CD14-positive monocyte (primary cell): ENCODE measurements at regions not wholly inside any gene's neighbourhood (a gene's known extent, or its start where the extent isn't known, plus 50 kb on each side); places are given as distances from the start of the nearest gene placed in this dataset.

Experiments used
- DNase-seq, 3 donors: peaks; one replicate each; pipeline ENCODE4 v3.0.0-alpha.2; 2011 to 2022
- H2AFZ ChIP-seq: 2 replicates; pipeline ENCODE4 v1.6.0; 2012; ENCODE audit warnings: mild to moderate bottlenecking, low read depth, low read length, inconsistent platforms; ENCODE audit not compliant: insufficient read depth, poor library complexity, severe bottlenecking
- H3K27ac ChIP-seq, 2 donors: 1 replicate in 1 of 2; 2 replicates in 1 of 2; pipeline ENCODE4 v1.5.1; 2012 to 2013; ENCODE audit warnings: low read length in 2 of 2, control low read depth in 1 of 2, inconsistent platforms in 1 of 2, low read depth in 1 of 2, mild to moderate bottlenecking in 1 of 2
- H3K27me3 ChIP-seq, 2 donors: one replicate each; pipeline versions ENCODE4 v1.6.0 to v1.6.1; 2011 to 2013; ENCODE audit warnings: low read length in 2 of 2; ENCODE audit not compliant: control insufficient read depth in 2 of 2, insufficient read depth in 2 of 2
- H3K36me3 ChIP-seq, 2 donors: replicated peaks in 1 of 2; 1 replicate in 1 of 2; 2 replicates in 1 of 2; pipeline versions ENCODE4 v1.5.1 to v1.6.1; 2012 to 2013; ENCODE audit warnings: low read length in 2 of 2, control low read depth in 1 of 2, inconsistent platforms in 1 of 2, mild to moderate bottlenecking in 1 of 2; ENCODE audit not compliant: insufficient read depth in 2 of 2, control insufficient read depth in 1 of 2
- H3K4me1 ChIP-seq, 2 donors: 1 replicate in 1 of 2; 2 replicates in 1 of 2; pipeline versions ENCODE4 v1.5.1 to v1.6.1; 2012 to 2013; ENCODE audit warnings: low read length in 2 of 2, control low read depth in 1 of 2, inconsistent platforms in 1 of 2, mild to moderate bottlenecking in 1 of 2, moderate library complexity in 1 of 2; ENCODE audit not compliant: insufficient read depth in 2 of 2, control insufficient read depth in 1 of 2
- H3K4me2 ChIP-seq: replicated peaks from 2 replicates; pipeline ENCODE3; 2012; ENCODE audit warnings: low read length, moderate library complexity, mild to moderate bottlenecking; ENCODE audit not compliant: poor library complexity, severe bottlenecking; ENCODE audit errors: extremely low read depth
- H3K4me3 ChIP-seq, 3 experiments: fragments of 200-600 bp in 1 of 3; sonication (generic) in 1 of 3; replicated peaks in 1 of 3; 1 replicate in 2 of 3; 2 replicates in 1 of 3; pipeline ENCODE4 v1.5.1; 2011 to 2013; ENCODE audit warnings: low read length in 3 of 3, mild to moderate bottlenecking in 3 of 3, control low read depth in 2 of 3, low read depth in 2 of 3, inconsistent platforms in 1 of 3, moderate library complexity in 1 of 3
- H3K79me2 ChIP-seq: 2 replicates; pipeline ENCODE4 v1.6.0; 2012; ENCODE audit warnings: mild to moderate bottlenecking, control low read depth, inconsistent platforms, low read length, moderate library complexity; ENCODE audit not compliant: insufficient read depth
- H3K9ac ChIP-seq: 2 replicates; pipeline ENCODE4 v1.6.0; 2017; ENCODE audit warnings: low read length, mild to moderate bottlenecking; ENCODE audit not compliant: insufficient read depth, poor library complexity, severe bottlenecking
- H3K9me3 ChIP-seq, 2 donors: replicated peaks in 1 of 2; 1 replicate in 1 of 2; 2 replicates in 1 of 2; pipeline versions ENCODE4 v1.5.1 to v1.6.1; 2012 to 2013; ENCODE audit warnings: low read length in 2 of 2, control low read depth in 1 of 2; ENCODE audit not compliant: control insufficient read depth in 1 of 2, insufficient read depth in 1 of 2
- H4K20me1 ChIP-seq: 2 replicates; pipeline ENCODE4 v1.6.0; 2012; ENCODE audit warnings: mild to moderate bottlenecking, low read length, control low read depth, moderate library complexity; ENCODE audit not compliant: insufficient read depth
- H3K27ac Mint-ChIP-seq, 7 donors: one replicate each; pipeline ENCODE4 v1.8.0; 2020; ENCODE audit warnings: mild to moderate bottlenecking in 7 of 7, mixed read lengths in 7 of 7, moderate library complexity in 6 of 7, inconsistent platforms in 2 of 7
- H3K27me3 Mint-ChIP-seq, 3 donors: one replicate each; pipeline ENCODE4 v1.8.0; 2021 to 2022; ENCODE audit warnings: low read depth in 3 of 3, mild to moderate bottlenecking in 3 of 3, mixed read lengths in 3 of 3, moderate library complexity in 3 of 3, inconsistent platforms in 1 of 3
- H3K36me3 Mint-ChIP-seq, 2 donors: one replicate each; pipeline ENCODE4 v1.8.0; 2020; ENCODE audit warnings: mixed read lengths in 2 of 2, inconsistent platforms in 1 of 2, mild to moderate bottlenecking in 1 of 2
- H3K4me1 Mint-ChIP-seq: one replicate; pipeline ENCODE4 v1.8.0; 2020; ENCODE audit warnings: mild to moderate bottlenecking, mixed read lengths
- H3K4me3 Mint-ChIP-seq, 2 donors: one replicate each; pipeline ENCODE4 v1.8.0; 2020; ENCODE audit warnings: mild to moderate bottlenecking in 2 of 2, mixed read lengths in 2 of 2, moderate library complexity in 1 of 2
- H3K9me3 Mint-ChIP-seq, 7 donors: one replicate each; pipeline ENCODE4 v1.8.0; 2020 to 2022; ENCODE audit warnings: mixed read lengths in 7 of 7, mild to moderate bottlenecking in 6 of 7, moderate library complexity in 6 of 7, inconsistent platforms in 2 of 7
- CTCF ChIP-seq: fragments of 200-600 bp; IDR thresholded peaks from one replicate; pipeline ENCODE4 v1.8.0; 2022; ENCODE audit warnings: antibody characterized with exemption, mild to moderate bottlenecking
- WGBS: methylation state at CpG from one replicate; pipeline ENCODE4 v1.1.5; 2013; ENCODE audit warnings: missing lambda C conversion rate; ENCODE audit not compliant: insufficient coverage; 5-methylcytosine and 5-hydroxymethylcytosine counted together
- intact Hi-C, 2 donors: fragments of 100-400 bp; cut with micrococcal nuclease; formaldehyde crosslinking; loops; one replicate each; pipeline versions ENCODE4 v1.15.0 to v1.15.1; 2023

- H3K4me3 Mint-ChIP-seq: no peak overlapping the region
- no peaks in the 10 kb centered on the region for H3K79me2 ChIP-seq
- no peaks in the 10 kb centered on the region for H3K36me3 ChIP-seq
- no peak for TF ChIP-seq CTCF
- H3K4me3 ChIP-seq: no peak overlapping the region
- WGBS: 80% methylated on average over 1 of the region's 4 CpGs
- no peaks in the 10 kb centered on the region for H3K9me3 ChIP-seq
- H3K9ac ChIP-seq: no peak overlapping the region
- DNase-seq: no peak
- no peaks in the 10 kb centered on the region for H3K4me1 Mint-ChIP-seq
- H3K27me3 ChIP-seq: no peaks in the 10 kb centered on the region
- H3K36me3 Mint-ChIP-seq: no peaks in the 10 kb centered on the region
- intact Hi-C loops: no loop called here
- H3K27ac Mint-ChIP-seq: no peak overlapping the region
- H4K20me1 ChIP-seq: no peaks in the 10 kb centered on the region
- H2AFZ ChIP-seq: no peak overlapping the region
- H3K4me1 ChIP-seq: no peaks in the 10 kb centered on the region
- H3K9me3 Mint-ChIP-seq: peaks cover 0 to 1% (median 0%) of the 10 kb centered on the region in 7 donors
- no peak overlapping the region for H3K4me2 ChIP-seq
- peaks cover 0 to 2% (median 1%) of the 10 kb centered on the region in 3 donors for H3K27me3 Mint-ChIP-seq
- H3K27ac ChIP-seq: no peak overlapping the region
These were observed 918.7 kb downstream of the CDH11 start for GRCh38 chr16:64203126-64203525.

GRCh38 chr16:64202571-64202970 lies 919.3 kb downstream of the CDH11 start:
- DNase-seq: no peak
- Histone ChIP-seq H3K9me3 (no peaks in the 10 kb centered on the region), H3K4me2 (no peak overlapping the region), H3K4me3 (no peak overlapping the region), H4K20me1 (no peaks in the 10 kb centered on the region), H3K36me3 (no peaks in the 10 kb centered on the region), H3K27ac (no peak overlapping the region), H2AFZ (no peak overlapping the region), H3K9ac (no peak overlapping the region), H3K27me3 (no peaks in the 10 kb centered on the region), H3K79me2 (no peaks in the 10 kb centered on the region), H3K4me1 (no peaks in the 10 kb centered on the region)
- peaks cover 0 to 2% (median 1%) of the 10 kb centered on the region in 3 donors for H3K27me3 Mint-ChIP-seq
- H3K4me3 Mint-ChIP-seq: no peak overlapping the region
- intact Hi-C loops: no loop called here
- peaks cover 0 to 1% (median 0%) of the 10 kb centered on the region in 7 donors for H3K9me3 Mint-ChIP-seq
- no peak overlapping the region for H3K27ac Mint-ChIP-seq
- no peaks in the 10 kb centered on the region for H3K36me3 Mint-ChIP-seq
- no peak for TF ChIP-seq CTCF
- no CpG with 5 or more reads among the region's 4 CpGs for WGBS
- no peaks in the 10 kb centered on the region for H3K4me1 Mint-ChIP-seq
